ENCODE measurements at regions not wholly inside any gene's neighbourhood (a gene's known extent, or its start where the extent isn't known, plus 50 kb on each side); places are given as distances from the start of the nearest gene placed in this dataset.

DNA sequence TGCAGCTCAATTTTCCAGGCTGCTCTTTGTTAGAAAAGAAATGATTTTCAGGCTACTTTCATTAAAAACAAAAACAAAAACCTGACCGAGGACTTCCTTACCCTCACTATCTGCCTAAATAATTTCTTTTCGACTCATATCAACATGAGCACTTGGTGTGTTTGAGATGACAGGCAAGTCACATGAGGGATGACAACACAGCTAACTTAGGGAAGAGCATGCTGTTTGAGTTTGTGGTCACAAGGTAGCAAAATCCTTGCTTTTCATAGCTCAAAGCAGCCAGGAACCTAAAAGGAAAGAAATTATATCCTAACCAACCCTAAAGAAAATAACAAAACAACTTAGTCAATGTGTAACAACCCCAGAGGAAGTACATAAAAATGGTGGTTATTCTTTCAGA lies 459.5 kb downstream of the KIF16B start:
- Histone ChIP-seq H3K27ac (ENCODE audit: low read length) (no peak overlapping the region), H3K27me3 (ENCODE audit: low read length) (no peaks in the 10 kb centered on the region), H3K9me2 (replicated peaks; ENCODE audit: low read length) (no peaks in the 10 kb centered on the region), H3K9me3 (ENCODE audit: low read length) (no peaks in the 10 kb centered on the region), H4K20me1 (ENCODE audit: low read length) (no peaks in the 10 kb centered on the region), H3K4me3 (ENCODE audit: low read length) (no peak overlapping the region), H3F3A (ENCODE audit: low read length, unreplicated experiment) (no peaks in the 10 kb centered on the region), H3K36me3 (ENCODE audit: low read depth, low read length) (no peaks in the 10 kb centered on the region), H3K79me2 (ENCODE audit: low read length) (no peaks in the 10 kb centered on the region), H3K4me2 (ENCODE audit: low read length) (no peak overlapping the region), H2AFZ (ENCODE audit: low read length) (no peak overlapping the region), H3K9ac (ENCODE audit: low read length) (no peak overlapping the region), H3K4me1 (ENCODE audit: insufficient read depth, low read length) (peaks cover 14% of the 10 kb centered on the region; the same call in 1 of the 2 replicates)
- ATAC-seq (no peak), DNase-seq (no peak)
- POLR2A ChIA-PET (ENCODE audit: unreplicated experiment), result no interaction called here
- CTCF ChIA-PET, result no interaction called here
- no TSS peak for BruUV-seq (replicated peaks)
- TF ChIP-seq, protein P1, sequence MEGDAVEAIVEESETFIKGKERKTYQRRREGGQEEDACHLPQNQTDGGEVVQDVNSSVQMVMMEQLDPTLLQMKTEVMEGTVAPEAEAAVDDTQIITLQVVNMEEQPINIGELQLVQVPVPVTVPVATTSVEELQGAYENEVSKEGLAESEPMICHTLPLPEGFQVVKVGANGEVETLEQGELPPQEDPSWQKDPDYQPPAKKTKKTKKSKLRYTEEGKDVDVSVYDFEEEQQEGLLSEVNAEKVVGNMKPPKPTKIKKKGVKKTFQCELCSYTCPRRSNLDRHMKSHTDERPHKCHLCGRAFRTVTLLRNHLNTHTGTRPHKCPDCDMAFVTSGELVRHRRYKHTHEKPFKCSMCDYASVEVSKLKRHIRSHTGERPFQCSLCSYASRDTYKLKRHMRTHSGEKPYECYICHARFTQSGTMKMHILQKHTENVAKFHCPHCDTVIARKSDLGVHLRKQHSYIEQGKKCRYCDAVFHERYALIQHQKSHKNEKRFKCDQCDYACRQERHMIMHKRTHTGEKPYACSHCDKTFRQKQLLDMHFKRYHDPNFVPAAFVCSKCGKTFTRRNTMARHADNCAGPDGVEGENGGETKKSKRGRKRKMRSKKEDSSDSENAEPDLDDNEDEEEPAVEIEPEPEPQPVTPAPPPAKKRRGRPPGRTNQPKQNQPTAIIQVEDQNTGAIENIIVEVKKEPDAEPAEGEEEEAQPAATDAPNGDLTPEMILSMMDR (conservative IDR thresholded peaks at IDR 0.05; ENCODE audit: low read depth, low read length), result no peak
- TF ChIP-seq EZH2 (IDR thresholded peaks at IDR 0.05; ENCODE audit: low read length, unreplicated experiment) (no peak), EZH2phosphoT487 (IDR thresholded peaks at IDR 0.05; ENCODE audit: borderline replicate concordance, low read length) (no peak)
- intact Hi-C loops (cut with micrococcal nuclease), result no loop called here

GRCh38 chr20:16111852-16112412 lies 461.3 kb downstream of the KIF16B start:
- DNase-seq, result no peak
- Histone ChIP-seq H3K4me3 (ENCODE audit: low read length) (no peak overlapping the region), H3K79me2 (ENCODE audit: low read length) (no peaks in the 10 kb centered on the region), H3K4me1 (ENCODE audit: insufficient read depth, low read length) (peaks cover 27% of the 10 kb centered on the region), H3K4me2 (ENCODE audit: low read length) (no peak overlapping the region), H3K27me3 (ENCODE audit: low read length) (no peaks in the 10 kb centered on the region), H3K9ac (ENCODE audit: low read length) (no peak overlapping the region), H3K36me3 (ENCODE audit: low read depth, low read length) (no peaks in the 10 kb centered on the region), H3K9me3 (ENCODE audit: low read length) (no peaks in the 10 kb centered on the region), H3K9me2 (replicated peaks; ENCODE audit: low read length) (no peaks in the 10 kb centered on the region), H2AFZ (ENCODE audit: low read length) (no peak overlapping the region), H3K27ac (ENCODE audit: low read length) (no peak overlapping the region), H4K20me1 (ENCODE audit: low read length) (no peaks in the 10 kb centered on the region), H3F3A (ENCODE audit: low read length, unreplicated experiment) (no peaks in the 10 kb centered on the region)
- intact Hi-C loops (cut with micrococcal nuclease), result no loop called here
- TF ChIP-seq, protein P1 (conservative IDR thresholded peaks at IDR 0.05; ENCODE audit: low read depth, low read length), result no peak
- TF ChIP-seq EZH2 (IDR thresholded peaks at IDR 0.05; ENCODE audit: low read length, unreplicated experiment), result no peak
- no peak for TF ChIP-seq EZH2phosphoT487 (IDR thresholded peaks at IDR 0.05; ENCODE audit: borderline replicate concordance, low read length)
- ChIA-PET POLR2A (ENCODE audit: unreplicated experiment) (no interaction called here), CTCF (no interaction called here)
- BruUV-seq (replicated peaks), result no TSS peak
- ATAC-seq, result no peak

- Histone ChIP-seq H3K36me3 (ENCODE audit: low read depth, low read length) (no peaks in the 10 kb centered on the region), H3K4me3 (ENCODE audit: low read length) (no peak overlapping the region), H3K27ac (ENCODE audit: low read length) (peak overlapping the region; percentile 46), H3K9me3 (ENCODE audit: low read length) (no peaks in the 10 kb centered on the region), H2AFZ (ENCODE audit: low read length) (no peak overlapping the region), H3K9ac (ENCODE audit: low read length) (no peak overlapping the region), H3K4me2 (ENCODE audit: low read length) (no peak overlapping the region), H3F3A (ENCODE audit: low read length, unreplicated experiment) (no peaks in the 10 kb centered on the region), H3K9me2 (replicated peaks; ENCODE audit: low read length) (no peaks in the 10 kb centered on the region), H3K4me1 (ENCODE audit: insufficient read depth, low read length) (peaks cover 31% of the 10 kb centered on the region), H3K79me2 (ENCODE audit: low read length) (no peaks in the 10 kb centered on the region), H3K27me3 (ENCODE audit: low read length) (no peaks in the 10 kb centered on the region), H4K20me1 (ENCODE audit: low read length) (no peaks in the 10 kb centered on the region)
- intact Hi-C loops (cut with micrococcal nuclease), result no loop called here
- CTCF ChIA-PET, result no interaction called here
- TF ChIP-seq, protein P1 (conservative IDR thresholded peaks at IDR 0.05; ENCODE audit: low read depth, low read length), result no peak
- BruUV-seq (replicated peaks), result no TSS peak
- ATAC-seq (no peak), DNase-seq (peak; percentile 14)
- POLR2A ChIA-PET (ENCODE audit: unreplicated experiment), result no interaction called here
Observed at GRCh38 chr20:16111172-16111832, 461.9 kb downstream of the KIF16B start.
